ENCODE measurements at regions not wholly inside any gene's neighbourhood (a gene's known extent, or its start where the extent isn't known, plus 50 kb on each side); places are given as distances from the start of the nearest gene placed in this dataset.

- TF ChIP-seq CTCF (IDR thresholded peaks at IDR 0.05; ENCODE audit: poor library complexity, severe bottlenecking) (no peak), EZH2 (IDR thresholded peaks at IDR 0.05; ENCODE audit: borderline replicate concordance, insufficient read depth, low read length, poor library complexity, severe bottlenecking) (no peak), TAF1 (IDR thresholded peaks at IDR 0.05; ENCODE audit: low read depth) (no peak), POLR2AphosphoS5 (IDR thresholded peaks at IDR 0.05) (no peak), RAD21 (conservative IDR thresholded peaks at IDR 0.05) (no peak), MXI1 (conservative IDR thresholded peaks at IDR 0.05; ENCODE audit: poor library complexity, severe bottlenecking) (no peak)
- TF ChIP-seq, protein P1, sequence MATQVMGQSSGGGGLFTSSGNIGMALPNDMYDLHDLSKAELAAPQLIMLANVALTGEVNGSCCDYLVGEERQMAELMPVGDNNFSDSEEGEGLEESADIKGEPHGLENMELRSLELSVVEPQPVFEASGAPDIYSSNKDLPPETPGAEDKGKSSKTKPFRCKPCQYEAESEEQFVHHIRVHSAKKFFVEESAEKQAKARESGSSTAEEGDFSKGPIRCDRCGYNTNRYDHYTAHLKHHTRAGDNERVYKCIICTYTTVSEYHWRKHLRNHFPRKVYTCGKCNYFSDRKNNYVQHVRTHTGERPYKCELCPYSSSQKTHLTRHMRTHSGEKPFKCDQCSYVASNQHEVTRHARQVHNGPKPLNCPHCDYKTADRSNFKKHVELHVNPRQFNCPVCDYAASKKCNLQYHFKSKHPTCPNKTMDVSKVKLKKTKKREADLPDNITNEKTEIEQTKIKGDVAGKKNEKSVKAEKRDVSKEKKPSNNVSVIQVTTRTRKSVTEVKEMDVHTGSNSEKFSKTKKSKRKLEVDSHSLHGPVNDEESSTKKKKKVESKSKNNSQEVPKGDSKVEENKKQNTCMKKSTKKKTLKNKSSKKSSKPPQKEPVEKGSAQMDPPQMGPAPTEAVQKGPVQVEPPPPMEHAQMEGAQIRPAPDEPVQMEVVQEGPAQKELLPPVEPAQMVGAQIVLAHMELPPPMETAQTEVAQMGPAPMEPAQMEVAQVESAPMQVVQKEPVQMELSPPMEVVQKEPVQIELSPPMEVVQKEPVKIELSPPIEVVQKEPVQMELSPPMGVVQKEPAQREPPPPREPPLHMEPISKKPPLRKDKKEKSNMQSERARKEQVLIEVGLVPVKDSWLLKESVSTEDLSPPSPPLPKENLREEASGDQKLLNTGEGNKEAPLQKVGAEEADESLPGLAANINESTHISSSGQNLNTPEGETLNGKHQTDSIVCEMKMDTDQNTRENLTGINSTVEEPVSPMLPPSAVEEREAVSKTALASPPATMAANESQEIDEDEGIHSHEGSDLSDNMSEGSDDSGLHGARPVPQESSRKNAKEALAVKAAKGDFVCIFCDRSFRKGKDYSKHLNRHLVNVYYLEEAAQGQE (IDR thresholded peaks at IDR 0.05; ENCODE audit: borderline replicate concordance), result no peak
Measured at GRCh38 chr1:102772831-102773230, 335.5 kb downstream of the COL11A1 start.

Measured in neural cell (in vitro differentiated cells).